Gastroesophageal sphincter (tissue), 3 donors: ENCODE measurements at regions not wholly inside any gene's neighbourhood (a gene's known extent, or its start where the extent isn't known, plus 50 kb on each side); places are given as distances from the start of the nearest gene placed in this dataset.

Source experiments
- EP300 ChIP-seq: sonication (generic); formaldehyde crosslinking; IDR thresholded peaks from one replicate; pipeline ENCODE4 v1.6.1; 2017; ENCODE audit warnings: antibody characterized with exemption, mild to moderate bottlenecking
- POLR2A ChIP-seq, 2 donors: fragments of 450-650 bp; IDR thresholded peaks; one replicate each; pipeline ENCODE4 v1.6.1; 2017; ENCODE audit warnings: antibody characterized with exemption in 2 of 2, mild to moderate bottlenecking in 2 of 2, moderate library complexity in 1 of 2
- POLR2AphosphoS5 ChIP-seq: sonication (generic); formaldehyde crosslinking; IDR thresholded peaks from one replicate; pipeline ENCODE4 v1.6.1; 2017; ENCODE audit warnings: antibody characterized with exemption
- TF ChIP-seq, protein P1 (sequence below), 4 experiments: fragments of 200-600 bp in 2 of 4; fragments of 450-650 bp in 2 of 4; sonication (generic) in 1 of 4; IDR thresholded peaks; one replicate each; pipeline ENCODE4 v1.5.1; 2017 to 2019; ENCODE audit warnings: antibody characterized with exemption in 4 of 4, mild to moderate bottlenecking in 2 of 4, moderate library complexity in 2 of 4

DNA sequence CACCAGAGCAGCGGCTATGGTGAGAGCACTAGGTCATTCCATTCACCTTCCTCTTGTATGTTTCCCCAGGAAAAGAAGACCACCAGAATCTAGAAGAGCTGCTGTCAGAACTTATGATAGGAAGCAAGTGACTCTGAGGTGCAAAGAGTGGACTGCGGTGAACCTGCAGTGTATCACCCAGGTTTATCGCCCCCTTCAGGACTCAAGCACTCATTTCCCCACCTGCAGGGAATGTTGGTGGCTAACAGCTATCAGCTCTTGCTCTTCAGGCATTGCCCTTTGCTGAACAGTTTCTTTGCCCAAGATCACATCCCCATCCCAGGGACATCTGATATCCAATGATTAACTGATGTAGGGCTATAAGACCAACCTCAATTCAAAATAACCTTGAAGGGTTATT, 66.3 kb upstream of the IL6 start:
- TF ChIP-seq, protein P1, sequence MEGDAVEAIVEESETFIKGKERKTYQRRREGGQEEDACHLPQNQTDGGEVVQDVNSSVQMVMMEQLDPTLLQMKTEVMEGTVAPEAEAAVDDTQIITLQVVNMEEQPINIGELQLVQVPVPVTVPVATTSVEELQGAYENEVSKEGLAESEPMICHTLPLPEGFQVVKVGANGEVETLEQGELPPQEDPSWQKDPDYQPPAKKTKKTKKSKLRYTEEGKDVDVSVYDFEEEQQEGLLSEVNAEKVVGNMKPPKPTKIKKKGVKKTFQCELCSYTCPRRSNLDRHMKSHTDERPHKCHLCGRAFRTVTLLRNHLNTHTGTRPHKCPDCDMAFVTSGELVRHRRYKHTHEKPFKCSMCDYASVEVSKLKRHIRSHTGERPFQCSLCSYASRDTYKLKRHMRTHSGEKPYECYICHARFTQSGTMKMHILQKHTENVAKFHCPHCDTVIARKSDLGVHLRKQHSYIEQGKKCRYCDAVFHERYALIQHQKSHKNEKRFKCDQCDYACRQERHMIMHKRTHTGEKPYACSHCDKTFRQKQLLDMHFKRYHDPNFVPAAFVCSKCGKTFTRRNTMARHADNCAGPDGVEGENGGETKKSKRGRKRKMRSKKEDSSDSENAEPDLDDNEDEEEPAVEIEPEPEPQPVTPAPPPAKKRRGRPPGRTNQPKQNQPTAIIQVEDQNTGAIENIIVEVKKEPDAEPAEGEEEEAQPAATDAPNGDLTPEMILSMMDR (IDR thresholded peaks at IDR 0.05): no peak
- TF ChIP-seq POLR2A (IDR thresholded peaks at IDR 0.05) (no peak), EP300 (no peak), POLR2AphosphoS5 (no peak)
